Trophoblast cell (in vitro differentiated cells and primary cell): ENCODE measurements at regions not wholly inside any gene's neighbourhood (a gene's known extent, or its start where the extent isn't known, plus 50 kb on each side); places are given as distances from the start of the nearest gene placed in this dataset.
"Not testable (repeated sequence)": the region's sequence is repeated elsewhere in the genome, so short reads cannot be mapped to it uniquely, and the experiment has no call there.

Experiments
- DNase-seq, 2 donors: peaks; one replicate each; pipeline ENCODE4 v3.0.0-alpha.2; 2016
- H2AFZ ChIP-seq: 2 replicates; pipeline ENCODE4 v1.6.1; 2013; ENCODE audit warnings: low read length, moderate library complexity, mild to moderate bottlenecking; ENCODE audit not compliant: insufficient read depth, poor library complexity
- H2AK5ac ChIP-seq: 2 replicates; pipeline ENCODE4 v1.6.1; 2013; ENCODE audit warnings: mild to moderate bottlenecking, low read length
- H2BK120ac ChIP-seq: 2 replicates; pipeline ENCODE4 v1.6.1; 2013; ENCODE audit warnings: low read length, mild to moderate bottlenecking, moderate library complexity; ENCODE audit not compliant: insufficient read depth, poor library complexity
- H2BK12ac ChIP-seq: 2 replicates; pipeline ENCODE4 v1.6.1; 2013; ENCODE audit warnings: mild to moderate bottlenecking, low read length, moderate library complexity
- H2BK5ac ChIP-seq: 2 replicates; pipeline ENCODE4 v1.6.1; 2013; ENCODE audit warnings: low read length, low read depth, moderate library complexity, mild to moderate bottlenecking; ENCODE audit not compliant: poor library complexity
- H3K14ac ChIP-seq: 2 replicates; pipeline ENCODE4 v1.6.1; 2013; ENCODE audit warnings: mild to moderate bottlenecking, low read length
- H3K18ac ChIP-seq: 2 replicates; pipeline ENCODE4 v1.6.1; 2013; ENCODE audit warnings: mild to moderate bottlenecking, low read length
- H3K23ac ChIP-seq: 2 replicates; pipeline ENCODE4 v1.6.1; 2013; ENCODE audit warnings: low read length
- H3K27ac ChIP-seq: 2 replicates; pipeline ENCODE4 v1.5.1; 2013; ENCODE audit warnings: low read depth, mild to moderate bottlenecking, inconsistent platforms, low read length, moderate library complexity
- H3K27me3 ChIP-seq: 2 replicates; pipeline ENCODE4 v1.6.1; 2013; ENCODE audit warnings: inconsistent platforms, mild to moderate bottlenecking, low read length, moderate library complexity; ENCODE audit not compliant: insufficient read depth
- H3K36me3 ChIP-seq, 2 experiments: 1 replicate in 1 of 2; 2 replicates in 1 of 2; pipeline ENCODE4 v1.6.1; 2013; ENCODE audit warnings: low read length in 2 of 2, mild to moderate bottlenecking in 2 of 2, moderate library complexity in 1 of 2; ENCODE audit not compliant: insufficient read depth in 2 of 2, control insufficient read depth in 1 of 2
- H3K4ac ChIP-seq: 2 replicates; pipeline ENCODE4 v1.6.1; 2013; ENCODE audit warnings: low read depth, mild to moderate bottlenecking, low read length, moderate library complexity
- H3K4me1 ChIP-seq, 2 experiments: 1 replicate in 1 of 2; 2 replicates in 1 of 2; pipeline ENCODE4 v1.6.1; 2013; ENCODE audit warnings: low read length in 2 of 2, mild to moderate bottlenecking in 2 of 2, moderate library complexity in 1 of 2; ENCODE audit not compliant: insufficient read depth in 2 of 2, control insufficient read depth in 1 of 2
- H3K4me2 ChIP-seq: 2 replicates; pipeline ENCODE4 v1.6.1; 2013; ENCODE audit warnings: inconsistent platforms, mild to moderate bottlenecking, low read length, moderate library complexity
- H3K4me3 ChIP-seq: 2 replicates; pipeline ENCODE4 v1.5.1; 2013; ENCODE audit warnings: mild to moderate bottlenecking, low read depth, low read length, inconsistent platforms
- H3K79me1 ChIP-seq: one replicate; pipeline ENCODE4 v1.6.1; 2013; ENCODE audit warnings: low read length
- H3K79me2 ChIP-seq: 2 replicates; pipeline ENCODE4 v1.6.1; 2013; ENCODE audit warnings: low read length, mild to moderate bottlenecking; ENCODE audit not compliant: control insufficient read depth, insufficient read depth, poor library complexity
- H3K9ac ChIP-seq: 2 replicates; pipeline ENCODE4 v1.6.1; 2013; ENCODE audit warnings: mild to moderate bottlenecking, low read length
- H3K9me3 ChIP-seq: 2 replicates; pipeline ENCODE4 v1.6.1; 2013; ENCODE audit warnings: low read depth, mild to moderate bottlenecking, control low read depth, inconsistent platforms, low read length; ENCODE audit not compliant: insufficient read depth
- H4K12ac ChIP-seq: 2 replicates; pipeline ENCODE4 v1.6.1; 2013; ENCODE audit warnings: low read depth, mild to moderate bottlenecking, low read length, moderate library complexity
- H4K8ac ChIP-seq: 2 replicates; pipeline ENCODE4 v1.6.1; 2013; ENCODE audit warnings: low read depth, mild to moderate bottlenecking, low read length, moderate library complexity
- H4K91ac ChIP-seq: one replicate; pipeline ENCODE4 v1.6.1; 2013; ENCODE audit warnings: low read depth, mild to moderate bottlenecking, low read length, moderate library complexity
- WGBS: extraction: QIAGEN DNeasy Blood & Tissue Kit; methylation state at CpG from one replicate; pipeline ENCODE4 v1.1.7; 2013; ENCODE audit warnings: missing lambda C conversion rate; ENCODE audit not compliant: insufficient read length, insufficient coverage; ENCODE audit errors: extremely low coverage; 5-methylcytosine and 5-hydroxymethylcytosine counted together

DNA sequence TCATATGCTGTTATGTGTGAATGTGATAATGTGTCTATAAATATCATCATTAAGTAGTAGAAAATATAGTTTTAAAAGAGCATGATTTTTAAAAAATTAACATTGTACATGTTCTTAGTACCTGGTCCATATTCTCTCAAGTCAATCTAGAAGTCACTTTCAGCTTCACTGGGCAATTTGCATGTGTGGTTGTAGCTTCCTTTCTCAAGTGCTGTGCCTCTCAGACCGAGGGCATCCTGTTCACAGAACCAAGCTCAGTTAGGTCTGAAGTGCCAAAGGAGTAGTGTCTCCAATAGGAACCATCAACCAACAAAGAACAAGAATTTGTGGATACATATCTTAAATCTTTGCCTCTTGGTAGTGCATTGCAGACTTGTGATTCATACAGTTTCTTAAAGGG is 541.8 kb upstream of the SLC10A2 start:
- Histone ChIP-seq H3K79me2 (no peaks in the 10 kb centered on the region), H4K8ac (no peak overlapping the region), H2BK12ac (no peak overlapping the region), H3K14ac (no peak overlapping the region), H3K4me3 (no peak overlapping the region), H3K27ac (no peak overlapping the region), H3K23ac (no peak overlapping the region), H4K91ac (no peak overlapping the region), H3K4ac (no peak overlapping the region), H3K9me3 (no peaks in the 10 kb centered on the region), H3K18ac (no peak overlapping the region), H3K27me3 (no peaks in the 10 kb centered on the region), H2BK5ac (no peak overlapping the region), H3K9ac (no peak overlapping the region), H4K12ac (no peak overlapping the region), H3K36me3 (no peaks in the 10 kb centered on the region), H3K4me2 (no peak overlapping the region), H3K79me1 (no peaks in the 10 kb centered on the region), H2AFZ (no peak overlapping the region), H2BK120ac (no peak overlapping the region), H2AK5ac (no peak overlapping the region), H3K4me1 (no peaks in the 10 kb centered on the region)
- no peak for DNase-seq
- no CpG with 5 or more reads among the region's 1 CpG for WGBS

GRCh38 chr13:103605546-103606326 is 539.5 kb upstream of the SLC10A2 start:
- H3K23ac ChIP-seq = no peak overlapping the region
- H2BK12ac ChIP-seq = no peak overlapping the region
- H2AK5ac ChIP-seq = no peak overlapping the region
- H2BK120ac ChIP-seq = no peak overlapping the region
- no peak for DNase-seq
- H4K12ac ChIP-seq = no peak overlapping the region
- no peaks in the 10 kb centered on the region for H3K79me1 ChIP-seq
- no CpG with 5 or more reads among the region's 16 CpGs for WGBS
- H3K4me2 ChIP-seq = no peak overlapping the region
- no peak overlapping the region for H3K18ac ChIP-seq
- H3K79me2 ChIP-seq = no peaks in the 10 kb centered on the region
- H3K14ac ChIP-seq = no peak overlapping the region
- H3K4ac ChIP-seq = no peak overlapping the region
- H3K4me3 ChIP-seq = no peak overlapping the region
- no peaks in the 10 kb centered on the region for H3K4me1 ChIP-seq
- H4K91ac ChIP-seq = no peak overlapping the region
- no peak overlapping the region for H2BK5ac ChIP-seq
- H4K8ac ChIP-seq = no peak overlapping the region
- no peak overlapping the region for H3K9ac ChIP-seq
- no peaks in the 10 kb centered on the region for H3K27me3 ChIP-seq
- H3K36me3 ChIP-seq = no peaks in the 10 kb centered on the region
- no peaks in the 10 kb centered on the region for H3K9me3 ChIP-seq
- no peak overlapping the region for H3K27ac ChIP-seq
- H2AFZ ChIP-seq = no peak overlapping the region

- not testable (repeated sequence) for H2AK5ac ChIP-seq, DNase-seq
- no CpG with 5 or more reads among the region's 26 CpGs for WGBS
Measured at GRCh38 chr13:103599870-103600269, 533.7 kb upstream of the SLC10A2 start.

DNA sequence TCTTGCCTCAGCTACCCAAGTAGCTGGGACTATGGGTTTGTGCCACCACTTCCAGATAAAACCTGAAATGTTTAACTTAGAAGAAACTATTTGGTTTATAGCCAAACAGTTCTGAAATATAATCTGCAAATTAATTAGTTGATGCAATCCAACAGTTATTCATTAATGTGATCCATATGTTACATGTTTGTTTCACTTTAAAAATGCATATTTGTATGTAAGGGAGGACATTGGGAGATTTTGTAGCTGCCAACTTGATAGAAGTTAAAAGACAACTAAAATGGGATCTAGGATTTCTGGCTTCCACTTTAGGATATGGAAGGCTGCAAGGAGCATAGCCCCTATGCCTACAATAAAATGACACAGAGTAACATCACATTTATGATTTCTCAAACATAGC is 532.5 kb upstream of the SLC10A2 start:
- H3K4me3 ChIP-seq = no peak overlapping the region

More at GRCh38 chr13:103599870-103600269, 533.7 kb upstream of the SLC10A2 start:
- H3K4me2 ChIP-seq, H3K9me3 ChIP-seq, H3K18ac ChIP-seq, H2BK5ac ChIP-seq, H3K4me1 ChIP-seq, H2BK12ac ChIP-seq, H4K8ac ChIP-seq, H3K4me3 ChIP-seq, H2BK120ac ChIP-seq, H3K14ac ChIP-seq, H3K9ac ChIP-seq, H2AFZ ChIP-seq, H4K91ac ChIP-seq, H4K12ac ChIP-seq, H3K36me3 ChIP-seq, H3K79me2 ChIP-seq, H3K23ac ChIP-seq, H3K27ac ChIP-seq, H3K79me1 ChIP-seq, H3K27me3 ChIP-seq, H3K4ac ChIP-seq: not testable (repeated sequence)

More for the DNA sequence above, 532.5 kb upstream of the SLC10A2 start:
- H4K8ac ChIP-seq = no peak overlapping the region
- H3K4me2 ChIP-seq = no peak overlapping the region
- no peak overlapping the region for H4K12ac ChIP-seq
- no peak overlapping the region for H3K23ac ChIP-seq
- no peak overlapping the region for H2BK12ac ChIP-seq
- no peak overlapping the region for H3K9ac ChIP-seq
- H2BK120ac ChIP-seq = no peak overlapping the region
- H3K27me3 ChIP-seq = no peaks in the 10 kb centered on the region
- no peaks in the 10 kb centered on the region for H3K79me1 ChIP-seq
- no peak overlapping the region for H3K14ac ChIP-seq
- H4K91ac ChIP-seq = no peak overlapping the region
- H2BK5ac ChIP-seq = no peak overlapping the region
- H2AFZ ChIP-seq = no peak overlapping the region
- no peaks in the 10 kb centered on the region for H3K36me3 ChIP-seq
- no peaks in the 10 kb centered on the region for H3K9me3 ChIP-seq
- no peak overlapping the region for H3K27ac ChIP-seq
- DNase-seq = no peak
- no peaks in the 10 kb centered on the region for H3K4me1 ChIP-seq
- H3K79me2 ChIP-seq = no peaks in the 10 kb centered on the region
- H3K18ac ChIP-seq = no peak overlapping the region
- H2AK5ac ChIP-seq = no peak overlapping the region
- no peak overlapping the region for H3K4ac ChIP-seq
